ENCODE measurements at regions not wholly inside any gene's neighbourhood (a gene's known extent, or its start where the extent isn't known, plus 50 kb on each side); places are given as distances from the start of the nearest gene placed in this dataset.

DNA sequence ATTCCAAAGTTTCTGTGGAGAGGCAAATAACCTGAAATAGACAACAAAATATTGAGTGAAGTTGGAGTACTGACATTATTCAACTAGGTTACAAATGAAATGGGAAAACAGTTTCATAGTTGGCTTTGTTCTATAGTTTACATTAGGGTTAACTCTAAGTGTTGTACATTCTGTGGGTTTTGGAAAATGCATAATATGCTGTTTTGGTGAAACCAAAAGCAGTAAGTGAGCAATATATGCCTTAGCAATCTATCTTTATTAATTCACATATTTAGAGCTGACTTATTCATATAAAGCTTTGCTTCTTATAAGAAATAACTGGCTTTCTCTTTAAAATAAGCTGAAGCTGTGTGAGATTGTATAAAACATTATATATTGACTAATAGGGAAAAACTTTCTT is 157.5 kb upstream of the AHI1 start:
- no peak for DNase-seq (ENCODE audit: low read depth)
- H3K4me3 ChIP-seq (ENCODE audit: low read depth, low read length): no peak overlapping the region
- TF ChIP-seq, protein P1, sequence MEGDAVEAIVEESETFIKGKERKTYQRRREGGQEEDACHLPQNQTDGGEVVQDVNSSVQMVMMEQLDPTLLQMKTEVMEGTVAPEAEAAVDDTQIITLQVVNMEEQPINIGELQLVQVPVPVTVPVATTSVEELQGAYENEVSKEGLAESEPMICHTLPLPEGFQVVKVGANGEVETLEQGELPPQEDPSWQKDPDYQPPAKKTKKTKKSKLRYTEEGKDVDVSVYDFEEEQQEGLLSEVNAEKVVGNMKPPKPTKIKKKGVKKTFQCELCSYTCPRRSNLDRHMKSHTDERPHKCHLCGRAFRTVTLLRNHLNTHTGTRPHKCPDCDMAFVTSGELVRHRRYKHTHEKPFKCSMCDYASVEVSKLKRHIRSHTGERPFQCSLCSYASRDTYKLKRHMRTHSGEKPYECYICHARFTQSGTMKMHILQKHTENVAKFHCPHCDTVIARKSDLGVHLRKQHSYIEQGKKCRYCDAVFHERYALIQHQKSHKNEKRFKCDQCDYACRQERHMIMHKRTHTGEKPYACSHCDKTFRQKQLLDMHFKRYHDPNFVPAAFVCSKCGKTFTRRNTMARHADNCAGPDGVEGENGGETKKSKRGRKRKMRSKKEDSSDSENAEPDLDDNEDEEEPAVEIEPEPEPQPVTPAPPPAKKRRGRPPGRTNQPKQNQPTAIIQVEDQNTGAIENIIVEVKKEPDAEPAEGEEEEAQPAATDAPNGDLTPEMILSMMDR (IDR thresholded peaks at IDR 0.05; ENCODE audit: low read depth, low read length, missing control alignments): no peak
- in situ Hi-C loops (cut with HindIII; ENCODE audit: low sequenced_read_pairs): no loop called here

DNA sequence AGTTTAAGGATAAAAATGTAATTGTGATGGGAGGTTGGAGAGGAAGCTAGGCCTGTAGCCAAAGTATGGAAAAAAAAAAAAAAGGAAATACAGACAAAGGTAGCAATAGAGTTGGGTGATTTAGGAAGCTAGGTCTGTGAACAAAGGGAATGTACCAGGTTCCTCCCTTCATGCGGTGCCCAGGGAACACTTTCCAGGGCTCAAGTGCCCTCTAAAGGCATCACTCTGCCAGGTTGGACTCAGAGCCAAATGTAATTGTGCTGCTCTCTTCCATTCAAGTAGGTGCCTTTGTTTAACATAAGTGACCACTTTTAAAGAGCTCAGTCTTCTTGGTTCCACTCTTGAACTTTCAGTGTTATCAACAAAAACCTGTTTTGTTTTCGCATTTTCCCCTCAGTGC is 159.7 kb upstream of the AHI1 start:
- TF ChIP-seq, protein P1 (IDR thresholded peaks at IDR 0.05; ENCODE audit: low read depth, low read length, missing control alignments): no peak
- in situ Hi-C loops (cut with HindIII; ENCODE audit: low sequenced_read_pairs): no loop called here
- no peak overlapping the region for H3K4me3 ChIP-seq (ENCODE audit: low read depth, low read length)
- no peak for DNase-seq (ENCODE audit: low read depth)

DNA sequence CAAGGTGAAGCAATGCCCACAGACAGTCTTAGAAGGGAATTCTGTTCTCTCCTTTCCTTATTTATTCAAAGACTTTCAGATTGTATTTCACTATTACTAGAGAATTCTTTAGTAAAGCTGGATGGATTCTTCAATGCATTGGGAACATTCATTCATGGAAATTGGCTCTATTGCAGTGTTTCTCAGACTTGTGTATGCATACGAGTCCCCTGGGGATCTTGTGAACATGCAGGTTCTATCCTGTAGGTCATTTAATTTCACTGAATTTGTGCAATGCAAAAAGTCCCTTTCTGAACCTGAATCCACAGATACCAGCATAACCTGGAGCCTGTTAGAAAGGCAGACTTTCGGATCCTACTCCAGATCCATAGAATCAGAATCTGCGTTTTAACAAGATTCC is 160.9 kb upstream of the AHI1 start:
- no peak overlapping the region for H3K4me3 ChIP-seq (ENCODE audit: low read depth, low read length)
- TF ChIP-seq, protein P1 (IDR thresholded peaks at IDR 0.05; ENCODE audit: low read depth, low read length, missing control alignments): no peak
- in situ Hi-C loops (cut with HindIII; ENCODE audit: low sequenced_read_pairs): no loop called here
- DNase-seq (ENCODE audit: low read depth): no peak

DNA sequence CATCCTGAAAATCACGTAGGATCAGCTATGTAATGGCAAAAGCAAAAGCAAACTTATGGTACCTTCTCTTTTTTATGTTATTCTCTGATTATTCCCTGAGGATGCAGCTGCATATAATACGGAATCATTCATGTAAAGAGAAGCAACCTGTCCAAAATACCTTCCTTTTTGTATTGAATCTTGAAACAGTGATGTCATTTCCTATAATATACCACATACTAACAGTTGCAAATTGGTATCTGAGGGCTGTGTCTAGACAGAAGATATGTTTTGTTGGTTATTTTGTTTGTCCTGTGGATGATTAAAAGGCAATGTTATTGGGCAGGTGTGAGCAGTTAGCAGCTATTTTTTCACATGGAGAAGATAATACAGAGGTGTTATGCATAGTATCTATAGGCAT is 161.4 kb upstream of the AHI1 start:
- TF ChIP-seq, protein P1 (IDR thresholded peaks at IDR 0.05; ENCODE audit: low read depth, low read length, missing control alignments): no peak
- H3K4me3 ChIP-seq (ENCODE audit: low read depth, low read length): no peak overlapping the region
- in situ Hi-C loops (cut with HindIII; ENCODE audit: low sequenced_read_pairs): no loop called here
- no peak for DNase-seq (ENCODE audit: low read depth)

DNA sequence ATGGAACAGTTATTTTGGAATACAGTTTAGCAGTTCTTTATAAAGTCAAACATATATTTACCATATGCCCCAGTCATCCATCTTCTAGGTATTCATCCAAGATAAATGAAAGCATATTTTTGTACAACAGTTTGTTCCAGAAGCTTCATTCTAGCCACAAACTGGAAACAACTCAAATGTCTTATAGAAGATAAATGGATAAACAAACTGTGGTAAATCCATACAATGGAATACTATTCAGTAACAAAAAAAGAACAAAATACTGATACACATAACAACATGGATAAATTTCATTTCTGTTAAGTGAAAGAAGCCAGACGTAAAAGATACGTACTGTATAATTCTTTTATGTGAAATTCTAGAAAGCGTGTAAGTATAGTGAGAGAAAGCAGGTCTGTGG is 167.0 kb upstream of the AHI1 start:
- in situ Hi-C loops (cut with HindIII; ENCODE audit: low sequenced_read_pairs): no loop called here
- no peak overlapping the region for H3K4me3 ChIP-seq (ENCODE audit: low read depth, low read length)
- DNase-seq (ENCODE audit: low read depth): no peak
- TF ChIP-seq, protein P1 (IDR thresholded peaks at IDR 0.05; ENCODE audit: low read depth, low read length, missing control alignments): no peak

DNA sequence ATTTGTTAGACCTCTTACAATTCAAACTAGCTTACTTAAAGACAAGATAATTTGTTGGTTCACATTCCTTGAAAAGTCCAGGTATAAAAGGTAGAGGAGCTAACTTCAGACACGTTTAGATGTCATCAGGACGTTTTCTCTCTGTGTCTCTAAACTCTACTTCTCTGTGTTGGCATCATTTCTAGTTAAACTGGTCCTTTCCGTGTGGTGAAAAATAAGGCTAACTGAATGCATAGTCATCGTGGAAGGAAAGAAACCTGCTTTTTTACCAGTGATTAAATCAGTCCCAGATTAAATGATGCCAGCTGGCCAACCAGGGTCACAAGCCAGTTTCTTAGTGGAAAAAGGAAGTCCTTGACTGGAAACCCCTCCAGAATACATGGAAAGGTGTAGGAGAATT is 168.4 kb upstream of the AHI1 start:
- TF ChIP-seq, protein P1 (IDR thresholded peaks at IDR 0.05; ENCODE audit: low read depth, low read length, missing control alignments): no peak
- H3K4me3 ChIP-seq (ENCODE audit: low read depth, low read length): no peak overlapping the region
- no peak for DNase-seq (ENCODE audit: low read depth)
- in situ Hi-C loops (cut with HindIII; ENCODE audit: low sequenced_read_pairs): no loop called here

All from astrocyte of the cerebellum (primary cell).